WTC11 (cell line): ENCODE measurements at regions not wholly inside any gene's neighbourhood (a gene's known extent, or its start where the extent isn't known, plus 50 kb on each side); places are given as distances from the start of the nearest gene placed in this dataset.

Experiments
- ATAC-seq: fragments of 200-7000 bp; cut with Tn5 transposase; 2 replicates; pipeline ENCODE4 v1.10.0; 2021; ENCODE audit warnings: mild to moderate bottlenecking, moderate library complexity
- CTCF ChIA-PET: fragments of 300-600 bp; sonication (Branson Sonifier 250); formaldehyde crosslinking; loops from one replicate; lab custom pipeline; 2021; ENCODE audit warnings: antibody characterized with exemption; lab: Charles Lee
- POLR2A ChIA-PET: fragments of 350-600 bp; sonication (Branson Sonifier 250); formaldehyde crosslinking; loops from one replicate; lab custom pipeline; 2021; ENCODE audit warnings: antibody characterized with exemption; lab: Charles Lee
- DNase-seq: peaks from one replicate; pipeline ENCODE4 v3.0.0; 2021; ENCODE audit warnings: low spot score
- H3K27ac Mint-ChIP-seq: 2 replicates; pipeline ENCODE4 v1.8.0; 2021; ENCODE audit warnings: mixed read lengths
- H3K27me3 Mint-ChIP-seq: 2 replicates; pipeline ENCODE4 v1.8.0; 2021; ENCODE audit warnings: low read depth, mild to moderate bottlenecking, moderate library complexity, mixed read lengths
- H3K36me3 Mint-ChIP-seq: 2 replicates; pipeline ENCODE4 v1.8.0; 2021; ENCODE audit warnings: mixed read lengths
- H3K4me1 Mint-ChIP-seq: 2 replicates; pipeline ENCODE4 v1.8.0; 2022; ENCODE audit warnings: mixed read lengths
- H3K4me3 Mint-ChIP-seq: 2 replicates; pipeline ENCODE4 v1.8.0; 2021; ENCODE audit warnings: mild to moderate bottlenecking, moderate library complexity, mixed read lengths
- H3K9me3 Mint-ChIP-seq: 2 replicates; pipeline ENCODE4 v1.8.0; 2021; ENCODE audit warnings: mixed read lengths
- AFF4 ChIP-seq: sonication (generic); formaldehyde crosslinking; IDR thresholded peaks from 2 replicates; pipeline ENCODE4 v1.8.1; 2023; ENCODE audit warnings: mild to moderate bottlenecking, missing genetic modification reagents, borderline replicate concordance
- ATF1 ChIP-seq: sonication (generic); formaldehyde crosslinking; IDR thresholded peaks from 2 replicates; pipeline ENCODE4 v1.8.1; 2023; ENCODE audit warnings: mild to moderate bottlenecking, moderate library complexity, missing genetic modification reagents
- CBFB ChIP-seq: sonication (generic); formaldehyde crosslinking; IDR thresholded peaks from 2 replicates; pipeline ENCODE4 v1.8.1; 2022; ENCODE audit warnings: mild to moderate bottlenecking, low read depth, missing genetic modification reagents
- ELF4 ChIP-seq: sonication (generic); formaldehyde crosslinking; IDR thresholded peaks from 2 replicates; pipeline ENCODE4 v1.8.1; 2022; ENCODE audit warnings: low read depth, mild to moderate bottlenecking, moderate library complexity, missing genetic modification reagents
- EMX1 ChIP-seq: fragments of 250-450 bp; sonication (Bioruptor Pico); IDR thresholded peaks from 2 replicates; pipeline ENCODE4 v1.8.0; 2021; ENCODE audit warnings: mild to moderate bottlenecking
- HMGA2 ChIP-seq: fragments of 250-450 bp; sonication (Bioruptor Pico); IDR thresholded peaks from 2 replicates; pipeline ENCODE4 v1.4.0; 2021; ENCODE audit warnings: mild to moderate bottlenecking, moderate library complexity
- IRF2 ChIP-seq: sonication (generic); formaldehyde crosslinking; IDR thresholded peaks from 2 replicates; pipeline ENCODE4 v1.8.0; 2022; ENCODE audit warnings: low read depth, missing genetic modification reagents, borderline replicate concordance
- NR3C1 ChIP-seq: sonication (generic); formaldehyde crosslinking; conservative IDR thresholded peaks from 2 replicates; pipeline ENCODE4 v1.8.1; 2023; ENCODE audit warnings: low read depth, mild to moderate bottlenecking, missing genetic modification reagents
- SMAD4 ChIP-seq: sonication (generic); formaldehyde crosslinking; IDR thresholded peaks from 2 replicates; pipeline ENCODE4 v1.8.0; 2022; ENCODE audit warnings: mild to moderate bottlenecking, missing genetic modification reagents
- SOX15 ChIP-seq: fragments of 250-450 bp; sonication (Bioruptor Pico); IDR thresholded peaks from 2 replicates; pipeline ENCODE4 v1.9.0; 2021; ENCODE audit warnings: mild to moderate bottlenecking
- USF1 ChIP-seq: sonication (generic); formaldehyde crosslinking; IDR thresholded peaks from 2 replicates; pipeline ENCODE4 v1.8.0; 2022; ENCODE audit warnings: mild to moderate bottlenecking, missing genetic modification reagents
- ZNF263 ChIP-seq: sonication (generic); formaldehyde crosslinking; IDR thresholded peaks from 2 replicates; pipeline ENCODE4 v1.8.1; 2022; ENCODE audit warnings: low read depth, mild to moderate bottlenecking, moderate library complexity, missing genetic modification reagents
- ZNF317 ChIP-seq: sonication (generic); formaldehyde crosslinking; IDR thresholded peaks from 2 replicates; pipeline ENCODE4 v1.8.1; 2023; ENCODE audit warnings: low read depth, mild to moderate bottlenecking, moderate library complexity, missing genetic modification reagents, borderline replicate concordance
- ZNF396 ChIP-seq: fragments of 250-450 bp; sonication (Bioruptor Pico); IDR thresholded peaks from 2 replicates; pipeline ENCODE4 v1.8.0; 2021; ENCODE audit warnings: mild to moderate bottlenecking, moderate library complexity, borderline replicate concordance
- TF ChIP-seq, protein P1 (sequence below): sonication (generic); formaldehyde crosslinking; IDR thresholded peaks from 2 replicates; pipeline ENCODE4 v1.8.0; 2022; ENCODE audit warnings: mild to moderate bottlenecking, missing genetic modification reagents
- TF ChIP-seq, protein P2 (sequence below): sonication (generic); formaldehyde crosslinking; IDR thresholded peaks from 2 replicates; pipeline ENCODE4 v1.8.1; 2022; ENCODE audit warnings: mild to moderate bottlenecking, moderate library complexity, missing genetic modification reagents
- TF ChIP-seq, protein P3 (sequence below): sonication (generic); formaldehyde crosslinking; IDR thresholded peaks from 2 replicates; pipeline ENCODE4 v1.8.1; 2022; ENCODE audit warnings: low read depth, missing genetic modification reagents, borderline replicate concordance
- TF ChIP-seq, protein P4 (sequence below): fragments of 250-450 bp; sonication (Bioruptor Pico); IDR thresholded peaks from 2 replicates; pipeline ENCODE4 v1.9.0; 2021; ENCODE audit warnings: mild to moderate bottlenecking
- TF ChIP-seq, protein P5 (sequence below): sonication (generic); formaldehyde crosslinking; IDR thresholded peaks from 2 replicates; pipeline ENCODE4 v1.8.1; 2023; ENCODE audit warnings: mild to moderate bottlenecking, moderate library complexity, missing genetic modification reagents

DNA sequence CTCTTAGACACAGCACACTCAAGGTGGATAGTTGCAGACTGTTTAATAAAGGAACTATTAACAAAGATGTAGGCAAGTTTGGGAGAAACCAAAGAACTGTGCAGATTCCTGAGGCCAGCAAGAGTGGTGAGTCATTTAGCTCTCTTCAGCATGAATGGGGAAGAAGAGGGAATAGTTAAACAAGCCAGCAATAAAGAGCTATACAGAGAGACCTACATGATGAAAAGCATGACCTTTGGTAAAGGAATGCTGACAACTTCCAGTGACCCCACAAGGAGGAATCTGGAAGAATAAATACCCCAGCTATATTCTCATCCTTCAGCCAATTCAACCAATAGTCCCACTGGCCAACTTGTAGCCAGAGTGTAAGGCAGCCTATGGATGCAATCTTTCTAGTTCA lies 706.0 kb upstream of the GRAMD2B start:
- H3K27me3 Mint-ChIP-seq = no peaks in the 10 kb centered on the region
- POLR2A ChIA-PET = no interaction called here
- ATAC-seq = no peak

GRCh38 chr5:125719681-125720347 lies 703.4 kb upstream of the GRAMD2B start:
- Mint-ChIP-seq H3K4me3 (no peak overlapping the region), H3K9me3 (no peaks in the 10 kb centered on the region), H3K27ac (no peak overlapping the region), H3K4me1 (peaks cover 10% of the 10 kb centered on the region), H3K36me3 (no peaks in the 10 kb centered on the region), H3K27me3 (no peaks in the 10 kb centered on the region)
- ChIA-PET CTCF (interaction anchor here (0.6 kb wide), 1 partner anchor 765 kb away, joined by 3 read pairs; no protein-coding TSS in a partner anchor), POLR2A (no interaction called here)
- no peak for ATAC-seq
- TF ChIP-seq, protein P1, sequence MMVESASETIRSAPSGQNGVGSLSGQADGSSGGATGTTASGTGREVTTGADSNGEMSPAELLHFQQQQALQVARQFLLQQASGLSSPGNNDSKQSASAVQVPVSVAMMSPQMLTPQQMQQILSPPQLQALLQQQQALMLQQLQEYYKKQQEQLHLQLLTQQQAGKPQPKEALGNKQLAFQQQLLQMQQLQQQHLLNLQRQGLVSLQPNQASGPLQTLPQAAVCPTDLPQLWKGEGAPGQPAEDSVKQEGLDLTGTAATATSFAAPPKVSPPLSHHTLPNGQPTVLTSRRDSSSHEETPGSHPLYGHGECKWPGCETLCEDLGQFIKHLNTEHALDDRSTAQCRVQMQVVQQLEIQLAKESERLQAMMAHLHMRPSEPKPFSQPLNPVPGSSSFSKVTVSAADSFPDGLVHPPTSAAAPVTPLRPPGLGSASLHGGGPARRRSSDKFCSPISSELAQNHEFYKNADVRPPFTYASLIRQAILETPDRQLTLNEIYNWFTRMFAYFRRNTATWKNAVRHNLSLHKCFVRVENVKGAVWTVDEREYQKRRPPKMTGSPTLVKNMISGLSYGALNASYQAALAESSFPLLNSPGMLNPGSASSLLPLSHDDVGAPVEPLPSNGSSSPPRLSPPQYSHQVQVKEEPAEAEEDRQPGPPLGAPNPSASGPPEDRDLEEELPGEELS (CRISPR knock-in tag) = no peak
- TF ChIP-seq NR3C1 (CRISPR knock-in tag) (no peak), ZNF263 (no peak), HMGA2 (no peak), SOX15 (CRISPR knock-in tag) (no peak), IRF2 (CRISPR knock-in tag) (no peak)
- TF ChIP-seq, protein P2, sequence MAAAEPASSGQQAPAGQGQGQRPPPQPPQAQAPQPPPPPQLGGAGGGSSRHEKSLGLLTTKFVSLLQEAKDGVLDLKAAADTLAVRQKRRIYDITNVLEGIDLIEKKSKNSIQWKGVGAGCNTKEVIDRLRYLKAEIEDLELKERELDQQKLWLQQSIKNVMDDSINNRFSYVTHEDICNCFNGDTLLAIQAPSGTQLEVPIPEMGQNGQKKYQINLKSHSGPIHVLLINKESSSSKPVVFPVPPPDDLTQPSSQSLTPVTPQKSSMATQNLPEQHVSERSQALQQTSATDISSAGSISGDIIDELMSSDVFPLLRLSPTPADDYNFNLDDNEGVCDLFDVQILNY (CRISPR knock-in tag) = no peak
- no peak for DNase-seq

More for the DNA sequence above, 706.0 kb upstream of the GRAMD2B start:
- no peak for TF ChIP-seq ELF4 (CRISPR knock-in tag)
- no peak for TF ChIP-seq USF1
- TF ChIP-seq ZNF317 (CRISPR knock-in tag) = no peak
- TF ChIP-seq HMGA2 = no peak
- no peak for TF ChIP-seq ATF1 (CRISPR knock-in tag)
- TF ChIP-seq ZNF396 = no peak
- TF ChIP-seq CBFB (CRISPR knock-in tag) = no peak
- CTCF ChIA-PET = no interaction called here
- H3K4me1 Mint-ChIP-seq = peaks cover 10% of the 10 kb centered on the region
- H3K27ac Mint-ChIP-seq = no peak overlapping the region
- DNase-seq = no peak
- no peak overlapping the region for H3K4me3 Mint-ChIP-seq
- H3K36me3 Mint-ChIP-seq = no peaks in the 10 kb centered on the region
- H3K9me3 Mint-ChIP-seq = no peaks in the 10 kb centered on the region

DNA sequence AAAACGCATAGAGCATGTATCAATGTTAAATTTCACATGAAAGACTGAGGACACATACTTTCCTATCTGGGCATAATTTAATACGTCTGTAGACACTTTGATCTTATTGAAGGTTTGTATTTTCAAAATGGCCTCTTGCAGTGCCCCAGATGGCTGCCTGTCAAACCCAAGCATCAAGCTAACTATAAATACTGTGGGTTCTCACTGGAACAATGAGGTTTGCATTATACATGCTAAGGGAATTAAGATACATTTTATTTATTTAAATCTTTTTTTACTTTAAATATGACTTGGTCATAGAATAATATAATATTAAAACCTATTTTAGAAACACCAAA lies 702.9 kb upstream of the GRAMD2B start:
- ChIA-PET POLR2A (no interaction called here), CTCF (interaction anchor here (0.6 kb wide), 1 partner anchor 764 kb away, joined by 3 read pairs; no protein-coding TSS in a partner anchor)
- H3K4me1 Mint-ChIP-seq = peaks cover 10% of the 10 kb centered on the region
- DNase-seq (no peak), ATAC-seq (no peak)
- no peaks in the 10 kb centered on the region for H3K27me3 Mint-ChIP-seq
- no peaks in the 10 kb centered on the region for H3K9me3 Mint-ChIP-seq
- H3K36me3 Mint-ChIP-seq = no peaks in the 10 kb centered on the region
- no peak overlapping the region for H3K27ac Mint-ChIP-seq
- no peak overlapping the region for H3K4me3 Mint-ChIP-seq
- TF ChIP-seq AFF4 (no peak), SMAD4 (CRISPR knock-in tag) (no peak), EMX1 (CRISPR knock-in tag) (no peak), ELF4 (CRISPR knock-in tag) (no peak)
- TF ChIP-seq, protein P3, sequence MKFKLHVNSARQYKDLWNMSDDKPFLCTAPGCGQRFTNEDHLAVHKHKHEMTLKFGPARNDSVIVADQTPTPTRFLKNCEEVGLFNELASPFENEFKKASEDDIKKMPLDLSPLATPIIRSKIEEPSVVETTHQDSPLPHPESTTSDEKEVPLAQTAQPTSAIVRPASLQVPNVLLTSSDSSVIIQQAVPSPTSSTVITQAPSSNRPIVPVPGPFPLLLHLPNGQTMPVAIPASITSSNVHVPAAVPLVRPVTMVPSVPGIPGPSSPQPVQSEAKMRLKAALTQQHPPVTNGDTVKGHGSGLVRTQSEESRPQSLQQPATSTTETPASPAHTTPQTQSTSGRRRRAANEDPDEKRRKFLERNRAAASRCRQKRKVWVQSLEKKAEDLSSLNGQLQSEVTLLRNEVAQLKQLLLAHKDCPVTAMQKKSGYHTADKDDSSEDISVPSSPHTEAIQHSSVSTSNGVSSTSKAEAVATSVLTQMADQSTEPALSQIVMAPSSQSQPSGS (CRISPR knock-in tag) = no peak
- TF ChIP-seq, protein P4, sequence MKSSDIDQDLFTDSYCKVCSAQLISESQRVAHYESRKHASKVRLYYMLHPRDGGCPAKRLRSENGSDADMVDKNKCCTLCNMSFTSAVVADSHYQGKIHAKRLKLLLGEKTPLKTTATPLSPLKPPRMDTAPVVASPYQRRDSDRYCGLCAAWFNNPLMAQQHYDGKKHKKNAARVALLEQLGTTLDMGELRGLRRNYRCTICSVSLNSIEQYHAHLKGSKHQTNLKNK (CRISPR knock-in tag) = no peak
- TF ChIP-seq, protein P5, sequence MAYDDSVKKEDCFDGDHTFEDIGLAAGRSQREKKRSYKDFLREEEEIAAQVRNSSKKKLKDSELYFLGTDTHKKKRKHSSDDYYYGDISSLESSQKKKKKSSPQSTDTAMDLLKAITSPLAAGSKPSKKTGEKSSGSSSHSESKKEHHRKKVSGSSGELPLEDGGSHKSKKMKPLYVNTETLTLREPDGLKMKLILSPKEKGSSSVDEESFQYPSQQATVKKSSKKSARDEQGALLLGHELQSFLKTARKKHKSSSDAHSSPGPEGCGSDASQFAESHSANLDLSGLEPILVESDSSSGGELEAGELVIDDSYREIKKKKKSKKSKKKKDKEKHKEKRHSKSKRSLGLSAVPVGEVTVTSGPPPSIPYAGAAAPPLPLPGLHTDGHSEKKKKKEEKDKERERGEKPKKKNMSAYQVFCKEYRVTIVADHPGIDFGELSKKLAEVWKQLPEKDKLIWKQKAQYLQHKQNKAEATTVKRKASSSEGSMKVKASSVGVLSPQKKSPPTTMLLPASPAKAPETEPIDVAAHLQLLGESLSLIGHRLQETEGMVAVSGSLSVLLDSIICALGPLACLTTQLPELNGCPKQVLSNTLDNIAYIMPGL = no peak
